OCI-LY7 (cell line): ENCODE measurements at regions not wholly inside any gene's neighbourhood (a gene's known extent, or its start where the extent isn't known, plus 50 kb on each side); places are given as distances from the start of the nearest gene placed in this dataset.

ENCODE experiments used
- BruUV-seq: library from RNA; stranded (reverse); fragments of 400-500 nt; replicated peaks from 2 replicates; lab custom pipeline; 2021; lab: Mats Ljungman, UMichigan
- CTCF ChIA-PET: fragments of 300-600 bp; sonication (Branson Sonifier 250); formaldehyde crosslinking; loops from one replicate; lab custom pipeline; 2022; ENCODE audit warnings: antibody characterized with exemption; ENCODE audit not compliant: unreplicated experiment; lab: Charles Lee
- POLR2A ChIA-PET: fragments of 300-600 bp; sonication (Branson Sonifier 250); formaldehyde crosslinking; loops from one replicate; lab custom pipeline; 2022; ENCODE audit warnings: antibody characterized with exemption; lab: Charles Lee
- DNase-seq: peaks from one replicate; pipeline ENCODE4 v3.0.0-alpha.2; 2015; ENCODE audit warnings: low spot score
- H2AFZ ChIP-seq: fragments of 200-600 bp; sonication (generic), shearing (Covaris generic); 2 replicates; pipeline ENCODE4 v1.6.1; 2014; ENCODE audit warnings: mild to moderate bottlenecking, antibody characterized with exemption, low read length, moderate library complexity
- H3K27ac ChIP-seq: fragments of 200-600 bp; sonication (generic); 2 replicates; pipeline ENCODE4 v1.5.1; 2014; ENCODE audit warnings: mixed run types, low read depth, mild to moderate bottlenecking, moderate library complexity, low read length, inconsistent platforms; ENCODE audit not compliant: poor library complexity, severe bottlenecking
- H3K36me3 ChIP-seq: fragments of 200-600 bp; sonication (generic); 2 replicates; pipeline ENCODE4 v1.6.1; 2014; ENCODE audit warnings: mild to moderate bottlenecking, antibody characterized with exemption, low read length, moderate library complexity, mixed read lengths; ENCODE audit not compliant: insufficient read depth
- H3K4me1 ChIP-seq: fragments of 200-600 bp; sonication (generic); 2 replicates; pipeline ENCODE4 v1.5.1; 2014; ENCODE audit warnings: mild to moderate bottlenecking, low read length; ENCODE audit not compliant: insufficient read depth, poor library complexity, severe bottlenecking
- H3K4me2 ChIP-seq: fragments of 200-600 bp; sonication (generic); 2 replicates; pipeline ENCODE4 v1.6.1; 2014; ENCODE audit warnings: mild to moderate bottlenecking, low read length
- H3K4me3 ChIP-seq: fragments of 200-600 bp; sonication (generic); 2 replicates; pipeline ENCODE4 v1.5.1; 2014; ENCODE audit warnings: mild to moderate bottlenecking, low read depth, low read length; ENCODE audit not compliant: poor library complexity, severe bottlenecking
- H3K79me2 ChIP-seq: fragments of 200-600 bp; sonication (generic); 2 replicates; pipeline ENCODE4 v1.6.1; 2016; ENCODE audit warnings: low read depth, mild to moderate bottlenecking, low read length, moderate library complexity, mixed read lengths; ENCODE audit not compliant: insufficient read depth
- H3K9me2 ChIP-seq: fragments of 200-600 bp; sonication (generic); 2 replicates; pipeline ENCODE4 v1.6.1; 2016; ENCODE audit warnings: mild to moderate bottlenecking, low read length, mixed read lengths; ENCODE audit not compliant: insufficient read depth
- H3K9me3 ChIP-seq: fragments of 200-600 bp; sonication (generic); 2 replicates; pipeline ENCODE4 v1.6.1; 2014; ENCODE audit warnings: mild to moderate bottlenecking, mixed run types, low read length, mixed read lengths
- H4K20me1 ChIP-seq: fragments of 200-600 bp; sonication (generic); 2 replicates; pipeline ENCODE4 v1.6.1; 2014; ENCODE audit warnings: mild to moderate bottlenecking, antibody characterized with exemption, low read length, moderate library complexity, mixed read lengths; ENCODE audit not compliant: insufficient read depth
- CTCF ChIP-seq: fragments of 200-600 bp; sonication (generic); conservative IDR thresholded peaks from 2 replicates; pipeline ENCODE4 v1.5.1; 2014; ENCODE audit warnings: mild to moderate bottlenecking, antibody characterized with exemption, low read length, moderate library complexity, mixed read lengths
- EZH2phosphoT487 ChIP-seq: fragments of 200-600 bp; sonication (generic); IDR thresholded peaks from 2 replicates; pipeline ENCODE4 v1.6.1; 2018; ENCODE audit warnings: low read depth, borderline replicate concordance, mild to moderate bottlenecking, mixed run types, antibody characterized with exemption, low read length, moderate library complexity, mixed read lengths
- intact Hi-C: fragments of 100-400 bp; cut with micrococcal nuclease; formaldehyde crosslinking; loops from one replicate; pipeline ENCODE4 v1.10.0; 2022; ENCODE audit not compliant: unreplicated experiment

DNA sequence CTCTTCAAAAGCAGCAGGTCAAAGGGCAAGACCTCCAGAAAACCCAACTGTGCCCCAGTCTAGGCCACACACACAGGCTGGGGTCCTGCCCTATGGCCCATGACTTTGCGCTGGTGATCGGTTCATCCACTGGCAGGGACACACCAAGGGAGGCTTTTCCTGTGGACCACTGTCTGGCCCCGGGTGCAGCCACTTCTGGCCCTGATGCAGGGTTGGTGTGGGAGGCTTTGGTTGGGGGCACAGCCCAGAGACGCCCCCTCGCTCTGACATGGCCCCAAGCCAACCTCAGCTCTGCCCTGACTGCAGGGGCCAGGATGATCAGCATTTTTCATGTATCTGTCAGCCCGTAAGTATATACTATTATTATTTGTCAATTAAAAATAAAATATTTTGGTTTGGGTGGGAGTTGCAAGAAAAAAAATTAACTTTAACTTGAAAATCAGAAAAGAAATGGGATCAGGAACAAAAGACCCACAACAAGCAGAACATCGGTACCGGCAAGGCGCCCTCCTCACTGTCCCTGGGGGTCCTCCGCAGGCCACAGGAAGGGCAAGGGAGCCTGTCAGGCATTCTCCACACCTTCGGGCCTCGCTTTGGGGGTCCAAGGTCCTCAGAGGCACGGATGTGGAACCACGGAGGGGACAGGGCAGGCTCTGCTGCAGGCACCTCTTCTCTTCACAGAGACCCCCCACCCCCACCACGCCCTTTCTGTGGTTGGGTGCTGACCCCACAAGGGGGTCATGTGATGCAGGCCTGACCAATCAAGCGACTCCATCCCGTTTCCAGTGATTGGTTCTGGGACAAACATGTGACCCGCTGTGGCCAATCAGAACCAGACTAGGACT is 181.5 kb upstream of the SFSWAP start:
- no peaks in the 10 kb centered on the region for H4K20me1 ChIP-seq
- no peak overlapping the region for H3K4me2 ChIP-seq
- ChIA-PET CTCF (no interaction called here), POLR2A (no interaction called here)
- H3K36me3 ChIP-seq, result no peaks in the 10 kb centered on the region
- TF ChIP-seq CTCF (no peak), EZH2phosphoT487 (no peak)
- no peaks in the 10 kb centered on the region for H3K4me1 ChIP-seq
- no peak overlapping the region for H3K4me3 ChIP-seq
- no peaks in the 10 kb centered on the region for H3K79me2 ChIP-seq
- H3K9me2 ChIP-seq, result no peaks in the 10 kb centered on the region
- no TSS peak for BruUV-seq
- DNase-seq, result no peak
- intact Hi-C loops, result no loop called here
- no peak overlapping the region for H2AFZ ChIP-seq
- H3K9me3 ChIP-seq, result no peaks in the 10 kb centered on the region
- H3K27ac ChIP-seq, result no peak overlapping the region

DNA sequence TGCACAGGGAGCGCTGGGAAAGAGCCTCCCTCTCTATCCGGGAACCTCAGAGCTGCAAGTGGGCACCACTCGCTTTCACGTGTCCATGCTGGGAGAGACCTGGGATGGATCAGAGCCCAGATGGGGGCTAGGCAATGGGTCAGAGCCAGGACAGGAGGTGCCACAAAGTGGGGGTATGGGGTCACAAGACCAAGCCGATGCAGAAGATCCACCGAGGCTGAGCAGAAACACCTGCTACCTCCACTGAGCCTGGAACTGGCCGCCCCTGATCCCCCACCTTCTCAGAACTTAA is 180.9 kb upstream of the SFSWAP start:
- H3K4me1 ChIP-seq, result no peaks in the 10 kb centered on the region
- ChIA-PET CTCF (no interaction called here), POLR2A (no interaction called here)
- H3K79me2 ChIP-seq, result no peaks in the 10 kb centered on the region
- no peak overlapping the region for H3K4me3 ChIP-seq
- intact Hi-C loops, result no loop called here
- H3K9me2 ChIP-seq, result no peaks in the 10 kb centered on the region
- H3K36me3 ChIP-seq, result no peaks in the 10 kb centered on the region
- no TSS peak for BruUV-seq
- H4K20me1 ChIP-seq, result no peaks in the 10 kb centered on the region
- H2AFZ ChIP-seq, result no peak overlapping the region
- H3K4me2 ChIP-seq, result no peak overlapping the region
- no peaks in the 10 kb centered on the region for H3K9me3 ChIP-seq
- DNase-seq, result no peak
- H3K27ac ChIP-seq, result no peak overlapping the region
- TF ChIP-seq EZH2phosphoT487, result no peak
- no peak for TF ChIP-seq CTCF

DNA sequence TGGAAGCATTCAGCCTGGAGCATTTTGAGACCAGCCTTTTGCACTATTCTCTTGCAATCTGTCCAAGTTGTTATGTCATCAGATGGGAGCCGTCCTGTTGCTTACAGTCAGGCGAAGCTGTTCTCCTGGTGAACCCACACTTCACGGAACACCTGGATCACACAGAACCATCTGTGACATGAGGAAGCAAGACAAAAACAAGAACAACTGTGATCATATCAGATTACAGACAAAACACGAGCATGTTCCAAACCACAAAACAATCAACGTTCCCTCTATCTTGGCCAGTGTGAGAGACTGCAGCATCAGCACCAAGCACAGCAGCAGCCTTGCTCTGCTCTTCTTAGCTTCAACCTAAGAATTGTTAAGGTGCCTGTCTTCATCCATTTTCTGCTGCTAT is 180.5 kb upstream of the SFSWAP start:
- TF ChIP-seq EZH2phosphoT487, result no peak
- no peak for TF ChIP-seq CTCF
- H3K4me1 ChIP-seq, result no peaks in the 10 kb centered on the region
- H3K4me3 ChIP-seq, result no peak overlapping the region
- H3K9me2 ChIP-seq, result no peaks in the 10 kb centered on the region
- BruUV-seq, result no TSS peak
- POLR2A ChIA-PET, result no interaction called here
- no peaks in the 10 kb centered on the region for H3K9me3 ChIP-seq
- CTCF ChIA-PET, result no interaction called here
- no peaks in the 10 kb centered on the region for H3K79me2 ChIP-seq
- intact Hi-C loops, result no loop called here
- no peak overlapping the region for H2AFZ ChIP-seq
- H3K36me3 ChIP-seq, result no peaks in the 10 kb centered on the region
- no peak overlapping the region for H3K27ac ChIP-seq
- DNase-seq, result no peak
- no peaks in the 10 kb centered on the region for H4K20me1 ChIP-seq
- no peak overlapping the region for H3K4me2 ChIP-seq
